Natural killer cell (primary cell): ENCODE measurements at regions not wholly inside any gene's neighbourhood (a gene's known extent, or its start where the extent isn't known, plus 50 kb on each side); places are given as distances from the start of the nearest gene placed in this dataset.

Source experiments
- ATAC-seq, 3 donors: fragments of 150-1000 bp in 2 of 3; fragments of 200-7000 bp in 1 of 3; cut with Tn5 transposase; 1 replicate in 1 of 3; 2 replicates in 2 of 3; pipeline ENCODE4 v1.10.0; 2021; ENCODE audit warnings: mild to moderate bottlenecking in 2 of 3, moderate library complexity in 2 of 3
- DNase-seq, 2 donors: peaks; one replicate each; pipeline versions ENCODE4 v3.0.0 to v3.0.0-alpha.2; 2013 to 2021; ENCODE audit warnings: mixed read lengths in 1 of 2
- H3K27ac ChIP-seq: one replicate; pipeline ENCODE4 v1.5.1; 2013; ENCODE audit warnings: mild to moderate bottlenecking, low read length
- H3K27me3 ChIP-seq: one replicate; pipeline ENCODE4 v1.6.1; 2013; ENCODE audit warnings: low read length; ENCODE audit not compliant: control insufficient read depth, insufficient read depth
- H3K36me3 ChIP-seq: one replicate; pipeline ENCODE4 v1.6.1; 2013; ENCODE audit warnings: low read length; ENCODE audit not compliant: control insufficient read depth, insufficient read depth
- H3K4me1 ChIP-seq: one replicate; pipeline ENCODE4 v1.6.1; 2013; ENCODE audit warnings: low read length; ENCODE audit not compliant: control insufficient read depth, insufficient read depth
- H3K4me3 ChIP-seq: one replicate; pipeline ENCODE4 v1.5.1; 2013; ENCODE audit warnings: low read length
- H3K9me3 ChIP-seq: one replicate; pipeline ENCODE4 v1.6.1; 2013; ENCODE audit warnings: low read length; ENCODE audit not compliant: control insufficient read depth, insufficient read depth
- H3K27ac Mint-ChIP-seq, 2 donors: one replicate each; pipeline ENCODE4 v1.8.0; 2022; ENCODE audit warnings: mild to moderate bottlenecking in 2 of 2, mixed read lengths in 2 of 2, moderate library complexity in 1 of 2
- H3K27me3 Mint-ChIP-seq, 2 donors: one replicate each; pipeline ENCODE4 v1.8.0; 2022; ENCODE audit warnings: low read depth in 2 of 2, mixed read lengths in 2 of 2
- H3K36me3 Mint-ChIP-seq: one replicate; pipeline ENCODE4 v1.8.0; 2022; ENCODE audit warnings: mixed read lengths
- H3K4me1 Mint-ChIP-seq, 2 donors: one replicate each; pipeline ENCODE4 v1.8.0; 2022; ENCODE audit warnings: mixed read lengths in 2 of 2
- H3K4me3 Mint-ChIP-seq: one replicate; pipeline ENCODE4 v1.8.0; 2022; ENCODE audit warnings: mild to moderate bottlenecking, moderate library complexity, mixed read lengths
- H3K9me3 Mint-ChIP-seq, 2 donors: one replicate each; pipeline ENCODE4 v1.8.0; 2022; ENCODE audit warnings: mixed read lengths in 2 of 2
- CTCF ChIP-seq: fragments of 200-600 bp; IDR thresholded peaks from one replicate; pipeline ENCODE4 v1.8.0; 2022; ENCODE audit warnings: antibody characterized with exemption
- WGBS: methylation state at CpG from one replicate; pipeline ENCODE4 v1.1.7; 2013; ENCODE audit warnings: missing lambda C conversion rate; ENCODE audit not compliant: insufficient coverage; 5-methylcytosine and 5-hydroxymethylcytosine counted together
- intact Hi-C: fragments of 100-400 bp; cut with micrococcal nuclease; formaldehyde crosslinking; loops from one replicate; pipeline ENCODE4 v1.14.2; 2022

- Histone ChIP-seq H3K27me3 (no peaks in the 10 kb centered on the region), H3K27ac (no peak overlapping the region), H3K36me3 (no peaks in the 10 kb centered on the region), H3K4me3 (no peak overlapping the region), H3K9me3 (no peaks in the 10 kb centered on the region), H3K4me1 (no peaks in the 10 kb centered on the region)
- Mint-ChIP-seq H3K4me1 (no peaks in the 10 kb centered on the region), H3K4me3 (no peak overlapping the region), H3K27me3 (peaks cover 6 to 8% of the 10 kb centered on the region in 2 donors), H3K36me3 (no peaks in the 10 kb centered on the region), H3K9me3 (no peaks in the 10 kb centered on the region), H3K27ac (no peak overlapping the region)
- no peak for TF ChIP-seq CTCF
- intact Hi-C loops: no loop called here
- ATAC-seq (no peak), DNase-seq (no peak)
- WGBS: 67% methylated on average over 6 of the region's 7 CpGs
Observed at GRCh38 chr12:69151254-69151764, 88.1 kb upstream of the CPSF6 start.

GRCh38 chr12:69154585-69155363, 84.6 kb upstream of the CPSF6 start:
- H3K27ac Mint-ChIP-seq: no peak overlapping the region
- no peaks in the 10 kb centered on the region for H3K36me3 Mint-ChIP-seq
- H3K4me1 Mint-ChIP-seq: peaks cover 0 to 6% of the 10 kb centered on the region in 2 donors
- H3K4me1 ChIP-seq: peaks cover 7% of the 10 kb centered on the region
- DNase-seq (peak; percentile 64 to 91), ATAC-seq (peak; percentile 56 to 60 (median 59))
- intact Hi-C loops: loop anchor here (1.0 to 2.0 kb wide), 3 partner anchors 100 to 484 kb away; no protein-coding TSS in a partner anchor
- H3K4me3 ChIP-seq: no peak overlapping the region
- TF ChIP-seq CTCF: peak; percentile 94
- no peak overlapping the region for H3K27ac ChIP-seq
- H3K4me3 Mint-ChIP-seq: no peak overlapping the region
- H3K9me3 Mint-ChIP-seq: no peaks in the 10 kb centered on the region
- no peaks in the 10 kb centered on the region for H3K27me3 ChIP-seq
- H3K36me3 ChIP-seq: no peaks in the 10 kb centered on the region
- H3K9me3 ChIP-seq: no peaks in the 10 kb centered on the region
- no peaks in the 10 kb centered on the region for H3K27me3 Mint-ChIP-seq
- 12% methylated on average over 7 of the region's 7 CpGs for WGBS

DNA sequence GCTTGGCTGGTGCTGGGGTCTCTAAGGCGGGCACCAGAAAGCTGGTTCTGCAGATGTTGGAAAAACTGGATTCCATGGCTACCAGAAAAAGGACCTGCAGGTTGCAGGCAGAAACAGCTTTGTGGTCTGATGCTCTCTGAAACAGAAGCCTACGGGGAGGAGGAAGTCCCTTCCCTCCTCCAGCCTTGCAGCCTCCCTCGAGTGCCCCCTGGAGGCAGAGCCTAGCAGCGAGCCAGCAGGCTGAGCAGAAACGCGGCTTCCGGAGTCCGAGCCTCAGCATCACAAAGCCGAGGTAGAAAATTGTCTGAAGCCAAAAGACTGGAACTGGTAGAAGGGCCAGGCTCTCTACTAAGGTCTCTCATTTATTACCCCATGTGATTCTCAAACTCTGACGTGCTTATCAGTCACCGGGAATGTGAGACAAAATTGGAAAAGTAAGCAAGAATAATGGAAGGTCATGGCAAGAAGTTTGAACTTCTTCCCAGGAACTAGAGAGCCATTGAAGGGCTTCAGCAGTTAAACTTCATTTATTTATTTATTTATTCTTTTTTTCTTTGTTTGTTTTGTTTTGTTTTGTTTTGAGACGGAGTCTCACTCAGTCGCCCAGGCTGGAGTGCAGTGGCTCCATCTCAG, 82.2 kb upstream of the CPSF6 start:
- Histone ChIP-seq H3K9me3 (no peaks in the 10 kb centered on the region), H3K4me1 (peaks cover 7% of the 10 kb centered on the region), H3K4me3 (no peak overlapping the region), H3K27me3 (no peaks in the 10 kb centered on the region), H3K27ac (no peak overlapping the region), H3K36me3 (no peaks in the 10 kb centered on the region)
- Mint-ChIP-seq H3K27ac (peak overlapping the region in 1 of 2 donors; percentile 25), H3K4me3 (no peak overlapping the region), H3K4me1 (peaks cover 0 to 6% of the 10 kb centered on the region in 2 donors), H3K36me3 (no peaks in the 10 kb centered on the region), H3K9me3 (no peaks in the 10 kb centered on the region), H3K27me3 (no peaks in the 10 kb centered on the region)
- intact Hi-C loops: no loop called here
- peak; percentile 96 to 99 (median 99) for ATAC-seq
- DNase-seq: peak; percentile 80 to 93
- TF ChIP-seq CTCF: peak; percentile 93
- WGBS: 21% methylated on average over 13 of the region's 13 CpGs
